Hepatic stellate cell (primary cell): ENCODE measurements at regions not wholly inside any gene's neighbourhood (a gene's known extent, or its start where the extent isn't known, plus 50 kb on each side); places are given as distances from the start of the nearest gene placed in this dataset.
"Not testable (repeated sequence)": the region's sequence is repeated elsewhere in the genome, so short reads cannot be mapped to it uniquely, and the experiment has no call there.

Experiments
- DNase-seq: peaks from one replicate; pipeline ENCODE4 v3.0.0; 2011; ENCODE audit warnings: low spot score

DNA sequence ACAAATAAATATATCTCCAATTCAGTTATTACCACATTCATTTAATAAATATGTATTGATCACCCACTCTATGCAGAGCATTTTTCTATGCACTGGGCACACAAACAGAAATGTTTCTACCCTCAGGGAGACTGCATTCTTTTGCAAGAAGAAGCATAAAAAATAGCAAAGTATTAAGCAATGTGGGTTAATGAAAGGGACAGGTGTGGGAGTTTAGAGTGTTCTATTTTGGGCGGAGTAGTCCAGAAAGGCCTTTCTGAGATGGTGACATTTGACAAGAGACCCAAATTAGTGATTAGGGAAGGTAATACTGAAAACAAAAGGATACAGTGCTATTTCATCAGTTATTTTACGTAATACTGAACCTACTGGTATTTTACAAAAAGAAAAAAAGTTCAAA, 394.3 kb upstream of the CHST9 start:
- no peak for DNase-seq

DNA sequence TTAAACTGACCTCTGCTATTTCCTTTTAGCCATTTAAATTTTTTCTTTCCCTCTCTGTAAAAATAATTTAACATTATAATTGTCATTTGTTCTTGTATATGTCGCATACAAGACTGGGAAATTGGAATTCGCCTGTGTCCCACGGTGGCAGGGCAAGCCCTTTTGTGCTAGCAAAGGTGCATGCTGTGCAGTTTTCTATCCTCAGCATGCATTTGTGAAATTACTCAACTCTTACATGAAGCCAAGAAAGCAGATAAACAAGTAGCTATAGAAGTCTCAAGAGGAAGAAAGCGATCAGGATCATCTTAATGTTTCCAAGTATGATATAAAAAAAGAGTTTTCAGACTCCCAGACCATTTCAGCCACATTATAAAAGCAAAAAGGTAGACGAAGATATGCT, 392.6 kb upstream of the CHST9 start:
- DNase-seq: no peak

- DNase-seq: no peak
These were observed 392.2 kb upstream of the CHST9 start for GRCh38 chr18:27577265-27577664.

DNA sequence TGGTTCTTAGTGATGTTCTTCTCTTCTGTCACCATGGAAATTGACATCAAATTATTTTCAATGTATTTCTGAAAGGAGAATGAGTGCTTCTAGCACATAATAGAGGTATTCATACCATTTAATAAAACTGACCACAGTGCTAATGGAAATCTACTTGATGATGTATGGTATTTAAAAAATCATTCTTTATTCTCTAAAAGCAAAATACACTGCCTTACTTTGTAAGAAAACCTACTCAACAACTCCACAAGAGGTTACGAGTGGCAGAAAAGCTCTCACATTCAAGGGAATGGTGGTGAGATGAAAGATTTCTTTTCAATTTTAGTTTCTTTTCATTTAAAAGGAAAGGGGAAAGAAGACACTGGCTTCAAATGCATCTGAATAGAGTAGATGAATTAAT, 382.3 kb upstream of the CHST9 start:
- DNase-seq: no peak

DNA sequence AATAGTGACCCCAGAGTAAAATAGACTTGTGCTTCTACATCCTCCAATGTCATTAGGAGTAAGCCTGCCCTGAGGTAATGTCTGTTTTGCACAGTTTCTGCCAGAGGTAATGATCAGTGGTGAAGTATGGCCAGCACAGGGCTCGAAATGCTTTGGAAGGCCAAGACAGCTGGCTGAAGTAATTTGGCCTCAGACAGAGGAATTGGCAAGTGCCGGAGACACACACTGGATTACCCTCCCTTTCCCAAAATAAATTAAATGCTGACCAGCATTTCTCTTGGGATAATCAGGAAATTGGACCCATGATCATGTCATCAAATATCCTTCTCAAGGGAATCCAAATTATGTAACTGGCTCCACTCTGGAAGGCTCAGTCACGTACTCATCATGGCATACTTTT, 379.0 kb upstream of the CHST9 start:
- no peak for DNase-seq

- DNase-seq: no peak
These were observed 373.5 kb upstream of the CHST9 start for GRCh38 chr18:27558388-27559155.

- no peak for DNase-seq
These were observed 371.6 kb upstream of the CHST9 start for GRCh38 chr18:27556741-27557140.

GRCh38 chr18:27549335-27550039, 364.4 kb upstream of the CHST9 start:
- no peak for DNase-seq

DNA sequence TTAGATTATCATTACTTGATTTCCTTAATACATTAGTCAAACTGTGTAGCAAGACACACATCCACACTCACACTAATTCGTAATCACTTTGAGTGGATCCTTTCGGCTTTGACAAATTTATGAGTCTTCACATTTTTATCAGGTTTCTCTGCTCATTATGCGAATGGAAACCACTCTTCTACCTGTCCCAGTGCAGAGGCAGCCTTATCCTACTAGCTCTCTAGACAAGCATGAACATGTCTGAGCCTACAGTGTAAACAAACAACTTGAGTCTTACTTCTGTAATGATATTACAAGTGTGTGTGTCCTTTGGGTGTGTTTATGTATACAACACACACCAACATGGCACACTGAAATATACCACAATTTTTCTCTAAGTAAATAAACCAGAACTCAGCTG, 361.9 kb upstream of the CHST9 start:
- DNase-seq: no peak

DNA sequence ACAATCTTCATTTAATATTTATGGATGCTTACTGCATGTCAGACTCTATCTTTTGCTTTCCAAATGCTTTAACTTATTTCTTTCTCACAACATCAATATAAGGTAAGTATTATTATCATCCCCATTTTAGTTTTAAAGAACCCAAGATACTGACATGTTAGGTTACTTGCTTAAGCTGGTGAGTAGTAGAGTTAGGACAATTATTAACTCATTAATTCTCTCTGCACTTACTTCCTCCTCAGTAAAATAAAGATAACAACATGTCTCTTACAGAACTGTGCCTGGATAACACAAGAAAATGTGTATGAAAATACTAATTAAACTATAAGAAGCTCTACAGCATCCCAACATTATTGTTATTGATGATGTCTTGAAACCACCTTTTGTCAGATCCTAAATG, 359.1 kb upstream of the CHST9 start:
- no peak for DNase-seq

DNA sequence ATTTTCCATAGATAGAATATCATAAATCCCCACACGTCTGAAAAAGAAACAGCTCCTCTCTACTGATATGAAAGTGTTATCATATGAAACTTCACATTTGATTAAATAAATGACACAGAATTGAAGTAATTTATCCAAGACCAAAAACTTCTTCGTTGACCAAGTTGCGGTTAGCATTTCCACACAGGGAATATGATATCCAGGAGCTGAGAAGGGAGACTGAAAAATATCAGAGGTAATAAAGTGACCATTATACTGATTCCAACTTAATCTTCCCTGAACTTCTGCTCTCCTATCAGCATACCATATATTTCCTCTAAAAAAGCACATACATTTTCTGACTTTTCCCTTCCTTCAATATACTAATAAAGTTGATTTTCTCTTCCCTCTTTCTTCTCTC, 356.2 kb upstream of the CHST9 start:
- DNase-seq: no peak

GRCh38 chr18:27540111-27540510, 355.0 kb upstream of the CHST9 start:
- DNase-seq: no peak

DNA sequence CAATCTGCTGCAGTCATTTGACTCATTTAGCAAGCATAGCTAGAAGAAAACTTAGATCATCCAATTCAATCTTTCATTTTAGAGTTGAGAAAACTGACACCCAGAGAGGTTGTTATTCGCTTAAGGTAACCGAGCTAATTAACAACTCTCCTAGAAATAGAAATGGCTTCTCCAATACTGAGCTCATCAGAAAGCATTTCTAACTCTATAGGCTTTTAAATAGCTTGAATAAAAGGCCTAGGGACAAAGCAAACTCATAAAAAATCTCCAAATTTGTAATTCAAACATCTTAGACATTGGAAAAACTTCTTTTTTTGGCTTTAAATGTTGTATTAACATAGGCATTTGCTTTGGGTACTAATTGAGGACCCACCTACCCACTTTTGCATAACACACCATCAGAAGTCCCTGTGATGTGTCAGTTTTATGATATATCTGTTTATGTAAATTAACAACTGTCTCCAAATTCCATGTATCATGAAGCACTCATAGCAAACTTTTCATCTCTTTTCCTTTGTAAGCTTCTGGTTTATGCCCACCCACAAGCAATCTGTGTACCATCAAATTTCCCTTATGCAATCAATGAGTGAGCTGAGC, 343.9 kb upstream of the CHST9 start:
- DNase-seq: no peak

DNA sequence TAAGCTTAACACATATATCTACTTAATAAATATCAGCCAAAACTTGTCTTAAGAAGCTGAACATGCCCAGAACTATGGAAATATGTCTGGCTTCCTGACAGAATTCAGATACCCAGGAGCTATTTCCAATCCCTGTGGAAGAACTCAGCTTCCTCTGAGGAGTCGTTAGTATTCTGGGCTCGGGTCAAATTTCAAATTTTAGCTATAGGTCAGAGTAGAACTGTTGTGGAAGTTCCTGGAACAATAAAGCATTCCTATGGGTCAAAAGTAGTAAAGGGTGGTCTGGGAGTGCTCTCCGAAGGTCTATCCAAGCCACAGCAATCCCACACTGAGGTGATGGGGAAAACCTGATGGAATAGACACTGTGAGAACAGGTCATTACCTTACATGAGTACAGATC, 342.7 kb upstream of the CHST9 start:
- DNase-seq: no peak

DNA sequence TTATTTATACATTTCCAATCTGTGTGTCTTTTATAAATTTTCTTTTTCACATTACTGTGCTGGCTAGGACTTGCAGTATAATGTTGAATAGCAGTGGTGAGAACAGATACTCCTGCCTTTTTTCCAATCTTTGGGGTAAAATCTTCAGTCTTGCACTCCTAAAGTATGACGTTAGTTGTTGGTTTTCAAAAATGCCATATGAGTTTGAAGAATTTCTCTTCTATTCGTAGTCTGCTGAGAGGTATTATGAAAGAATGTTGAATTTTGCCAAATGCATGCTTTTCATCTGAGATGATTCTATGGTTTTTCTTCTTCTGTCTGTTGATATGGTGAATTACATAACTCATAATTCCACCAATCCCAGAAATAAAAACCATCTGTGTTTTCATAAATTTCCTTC, 335.3 kb upstream of the CHST9 start:
- no peak for DNase-seq

- DNase-seq: not testable (repeated sequence)
These were observed 325.0 kb upstream of the CHST9 start for GRCh38 chr18:27510036-27510633.

DNA sequence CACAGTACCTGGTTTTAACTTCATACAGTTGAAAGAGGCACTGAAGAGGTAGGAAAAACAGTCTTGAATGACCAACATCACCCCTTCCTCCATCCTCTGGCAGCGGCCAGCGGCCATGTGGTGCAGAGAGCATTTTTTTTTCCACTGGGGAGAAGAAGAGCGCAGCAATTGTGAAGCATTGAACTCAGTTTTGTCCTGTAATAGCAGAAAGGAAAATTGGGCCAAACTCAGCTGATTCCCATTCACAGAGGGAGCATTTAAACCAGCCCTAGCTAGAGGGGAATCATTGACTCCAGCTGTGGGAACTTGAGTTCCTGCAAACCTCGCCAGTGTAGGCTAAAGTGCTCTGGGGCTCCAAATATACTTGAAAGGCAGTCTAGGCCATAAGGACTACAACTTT, 316.6 kb upstream of the CHST9 start:
- DNase-seq: no peak

DNA sequence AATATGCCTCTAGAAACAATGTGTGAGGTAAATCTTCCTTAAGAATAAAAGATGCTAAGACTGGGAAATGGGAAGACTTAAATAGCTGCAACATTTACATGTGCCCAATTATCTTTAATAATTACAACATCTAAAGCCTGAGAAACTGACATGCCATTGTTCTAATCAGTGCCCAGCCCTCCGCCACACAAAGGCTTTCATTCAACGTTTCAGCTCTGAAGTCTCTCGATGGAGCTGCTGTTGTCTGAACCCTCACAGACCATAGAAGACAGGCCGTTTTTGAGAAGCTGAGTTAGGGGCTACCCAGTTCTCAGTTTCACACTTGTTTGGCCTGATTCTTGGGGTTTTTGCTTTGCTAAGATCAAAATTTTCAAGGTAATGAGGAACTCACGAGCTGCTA, 315.4 kb upstream of the CHST9 start:
- no peak for DNase-seq

- no peak for DNase-seq
These were observed 312.1 kb upstream of the CHST9 start for GRCh38 chr18:27497246-27497645.

- no peak for DNase-seq
These were observed 308.1 kb upstream of the CHST9 start for GRCh38 chr18:27493182-27493581.

DNA sequence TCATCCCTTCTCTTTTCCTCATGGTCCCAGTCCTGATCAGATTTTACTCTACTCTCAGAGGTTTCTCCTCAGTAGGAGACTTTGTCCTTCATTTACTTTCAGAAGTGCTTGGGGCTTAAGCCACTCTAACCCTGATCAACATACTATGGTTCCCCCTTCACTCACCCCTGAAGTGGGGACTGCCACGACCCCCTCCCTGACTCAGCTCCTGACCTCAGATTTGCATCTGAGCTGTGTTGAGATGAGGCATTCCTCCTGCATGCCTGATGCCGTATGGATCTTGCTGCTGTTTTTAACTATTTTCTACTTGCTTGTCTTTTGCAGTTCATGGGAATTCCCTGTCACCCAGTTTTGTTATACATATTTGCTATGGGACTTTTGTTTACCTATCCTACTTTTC, 306.7 kb upstream of the CHST9 start:
- no peak for DNase-seq

- DNase-seq: no peak
These were observed 298.2 kb upstream of the CHST9 start for GRCh38 chr18:27483276-27483675.

DNA sequence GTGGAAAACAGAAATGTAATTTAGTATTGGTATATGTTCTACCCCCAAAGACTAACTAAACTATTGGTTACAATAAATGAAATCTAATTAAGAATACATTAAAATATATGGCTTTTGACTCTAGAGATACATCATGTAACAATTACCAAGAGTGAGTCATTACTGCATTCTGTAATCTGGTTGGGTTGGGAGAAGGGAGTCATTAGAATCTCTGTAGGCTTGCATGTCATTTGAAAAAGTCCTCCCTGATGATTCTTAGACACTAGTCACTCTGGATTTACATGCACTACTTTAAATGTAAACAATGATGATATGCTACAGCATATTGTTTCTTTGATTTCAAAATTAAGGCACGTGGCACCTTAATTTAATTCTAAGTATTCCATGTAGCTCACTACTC, 293.4 kb upstream of the CHST9 start:
- no peak for DNase-seq
